HepG2 (cell line): ENCODE measurements at regions not wholly inside any gene's neighbourhood (a gene's known extent, or its start where the extent isn't known, plus 50 kb on each side); places are given as distances from the start of the nearest gene placed in this dataset.

Experiments used
- NFIC ChIP-seq: IDR thresholded peaks from 2 replicates; pipeline ENCODE4 v1.6.1; 2012; ENCODE audit warnings: mild to moderate bottlenecking, low read length, inconsistent platforms
- SMAD9 ChIP-seq: sonication (generic); formaldehyde crosslinking; IDR thresholded peaks from 2 replicates; pipeline ENCODE4 v1.5.1; 2020; ENCODE audit warnings: mild to moderate bottlenecking, missing genetic modification reagents
- ZNF501 ChIP-seq: sonication (generic); formaldehyde crosslinking; IDR thresholded peaks from 2 replicates; pipeline ENCODE4 v1.5.1; 2020; ENCODE audit warnings: mild to moderate bottlenecking, moderate library complexity, missing genetic modification reagents

GRCh38 chr11:97107604-97108003 is 717.8 kb downstream of the JRKL start:
- TF ChIP-seq SMAD9 (CRISPR knock-in tag) (no peak), ZNF501 (CRISPR knock-in tag) (no peak), NFIC (no peak)
